Sigmoid colon (tissue), 6 donors: ENCODE measurements at regions not wholly inside any gene's neighbourhood (a gene's known extent, or its start where the extent isn't known, plus 50 kb on each side); places are given as distances from the start of the nearest gene placed in this dataset.

Experiments
- DNase-seq: peaks from one replicate; pipeline ENCODE4 v3.0.0-alpha.2; 2019
- H3K27ac ChIP-seq, 4 donors: fragments of 200-600 bp; sonication (generic); one replicate each; pipeline ENCODE4 v1.5.1; 2016 to 2019; ENCODE audit warnings: mild to moderate bottlenecking in 1 of 4
- H3K27me3 ChIP-seq, 3 donors: fragments of 200-600 bp; sonication (generic); one replicate each; pipeline ENCODE4 v1.5.1; 2019; ENCODE audit warnings: mild to moderate bottlenecking in 1 of 3
- H3K36me3 ChIP-seq, 4 donors: fragments of 200-600 bp; sonication (generic); one replicate each; pipeline ENCODE4 v1.5.1; 2016 to 2019
- H3K4me1 ChIP-seq, 4 donors: fragments of 200-600 bp; sonication (generic); one replicate each; pipeline ENCODE4 v1.5.1; 2017 to 2019
- H3K4me3 ChIP-seq, 4 donors: fragments of 200-600 bp; sonication (generic); one replicate each; pipeline ENCODE4 v1.5.1; 2017 to 2019; ENCODE audit warnings: mild to moderate bottlenecking in 2 of 4, moderate library complexity in 1 of 4
- H3K9me3 ChIP-seq, 4 donors: fragments of 200-600 bp in 3 of 4; sonication (generic) in 3 of 4; one replicate each; pipeline versions ENCODE4 v1.5.1 to v1.6.1; 2013 to 2019
- EP300 ChIP-seq, 4 donors: sonication (generic); formaldehyde crosslinking; IDR thresholded peaks; one replicate each; pipeline ENCODE4 v1.6.1; 2017; ENCODE audit warnings: antibody characterized with exemption in 4 of 4
- POLR2A ChIP-seq, 2 donors: fragments of 450-650 bp; IDR thresholded peaks; one replicate each; pipeline ENCODE4 v1.6.1; 2016; ENCODE audit warnings: antibody characterized with exemption in 2 of 2, mild to moderate bottlenecking in 2 of 2, moderate library complexity in 2 of 2
- POLR2AphosphoS5 ChIP-seq, 4 donors: sonication (generic); formaldehyde crosslinking; IDR thresholded peaks; one replicate each; pipeline ENCODE4 v1.6.1; 2017; ENCODE audit warnings: antibody characterized with exemption in 4 of 4
- WGBS, 2 donors: extraction: QIAGEN DNeasy Blood & Tissue Kit; methylation state at CpG; one replicate each; pipeline ENCODE4 v1.1.7; 2013; 5-methylcytosine and 5-hydroxymethylcytosine counted together
- intact Hi-C: fragments of 100-400 bp; cut with DNase I; formaldehyde crosslinking; loops from one replicate; pipeline ENCODE4 v1.15.1; 2023
- TF ChIP-seq, protein P1 (sequence below), 4 experiments: fragments of 450-650 bp in 3 of 4; fragments of 200-600 bp in 1 of 4; IDR thresholded peaks; one replicate each; pipeline ENCODE4 v1.5.1; 2016 to 2019; ENCODE audit warnings: antibody characterized with exemption in 4 of 4, mild to moderate bottlenecking in 3 of 4, moderate library complexity in 2 of 4
- donor health status: healthy with polysubstance abuse.
- donor health status: healthy.

DNA sequence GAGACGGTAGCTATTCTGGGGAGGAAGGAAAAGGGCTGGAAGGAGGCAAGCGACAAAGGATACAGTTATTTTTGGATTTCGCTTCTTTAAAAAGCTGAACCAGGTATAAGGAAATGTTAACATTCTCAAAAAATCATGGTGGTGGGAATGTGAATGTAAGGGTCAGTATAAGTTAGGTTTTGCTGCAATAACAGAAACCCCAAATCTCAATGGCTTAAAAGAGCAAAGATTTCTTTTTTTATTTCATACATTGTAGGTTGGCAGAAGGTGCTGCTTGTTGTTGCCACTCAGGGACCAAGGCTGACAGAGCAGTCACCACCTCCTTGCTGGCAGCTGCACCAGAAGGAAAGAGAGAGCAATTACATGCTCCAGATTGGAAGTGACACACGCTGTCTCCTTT lies 176.3 kb upstream of the LPP start:
- Histone ChIP-seq H3K4me1 (no peaks in the 10 kb centered on the region), H3K27me3 (no peaks in the 10 kb centered on the region), H3K27ac (no peak overlapping the region), H3K36me3 (no peaks in the 10 kb centered on the region), H3K4me3 (no peak overlapping the region), H3K9me3 (peaks cover 0 to 4% (median 0%) of the 10 kb centered on the region in 4 donors)
- no peak for TF ChIP-seq EP300 (IDR thresholded peaks at IDR 0.05)
- TF ChIP-seq POLR2AphosphoS5 (IDR thresholded peaks at IDR 0.05) = no peak
- TF ChIP-seq, protein P1, sequence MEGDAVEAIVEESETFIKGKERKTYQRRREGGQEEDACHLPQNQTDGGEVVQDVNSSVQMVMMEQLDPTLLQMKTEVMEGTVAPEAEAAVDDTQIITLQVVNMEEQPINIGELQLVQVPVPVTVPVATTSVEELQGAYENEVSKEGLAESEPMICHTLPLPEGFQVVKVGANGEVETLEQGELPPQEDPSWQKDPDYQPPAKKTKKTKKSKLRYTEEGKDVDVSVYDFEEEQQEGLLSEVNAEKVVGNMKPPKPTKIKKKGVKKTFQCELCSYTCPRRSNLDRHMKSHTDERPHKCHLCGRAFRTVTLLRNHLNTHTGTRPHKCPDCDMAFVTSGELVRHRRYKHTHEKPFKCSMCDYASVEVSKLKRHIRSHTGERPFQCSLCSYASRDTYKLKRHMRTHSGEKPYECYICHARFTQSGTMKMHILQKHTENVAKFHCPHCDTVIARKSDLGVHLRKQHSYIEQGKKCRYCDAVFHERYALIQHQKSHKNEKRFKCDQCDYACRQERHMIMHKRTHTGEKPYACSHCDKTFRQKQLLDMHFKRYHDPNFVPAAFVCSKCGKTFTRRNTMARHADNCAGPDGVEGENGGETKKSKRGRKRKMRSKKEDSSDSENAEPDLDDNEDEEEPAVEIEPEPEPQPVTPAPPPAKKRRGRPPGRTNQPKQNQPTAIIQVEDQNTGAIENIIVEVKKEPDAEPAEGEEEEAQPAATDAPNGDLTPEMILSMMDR (IDR thresholded peaks at IDR 0.05) = no peak
- TF ChIP-seq POLR2A (IDR thresholded peaks at IDR 0.05) = no peak
- 92 to 97% methylated on average over 4 of the region's 4 CpGs for WGBS, 2 donors
- DNase-seq = no peak
- intact Hi-C loops = no loop called here

DNA sequence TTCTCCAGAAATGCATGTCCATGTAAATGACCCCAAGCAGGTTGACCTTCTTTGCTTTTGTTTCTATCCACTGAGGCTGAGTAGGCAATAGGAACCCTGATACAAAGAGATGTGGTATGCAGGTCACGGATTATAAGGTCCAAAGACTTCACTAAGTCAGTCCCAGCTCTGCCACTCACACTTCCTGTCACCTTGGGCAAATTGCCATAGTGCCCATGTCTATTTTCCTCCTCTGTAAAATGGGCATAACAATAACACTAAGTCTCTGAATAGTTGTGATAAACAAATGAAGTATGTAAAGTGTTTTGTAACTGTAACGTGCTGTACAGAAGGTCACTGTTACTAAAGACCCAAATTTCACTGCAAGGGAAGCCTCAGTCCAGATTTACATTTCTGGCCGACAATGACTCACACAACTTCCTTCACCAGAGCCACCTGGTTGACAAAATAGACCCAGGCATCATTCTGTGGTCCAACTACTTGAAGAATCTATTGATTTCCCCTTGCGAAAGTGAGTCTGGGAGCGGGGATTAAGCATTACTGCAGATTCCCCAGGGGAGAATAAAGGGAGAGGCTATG lies 175.4 kb upstream of the LPP start:
- intact Hi-C loops = no loop called here
- H3K36me3 ChIP-seq = no peaks in the 10 kb centered on the region
- peaks cover 0 to 4% (median 0%) of the 10 kb centered on the region in 4 donors for H3K9me3 ChIP-seq
- no peak overlapping the region for H3K27ac ChIP-seq
- no peak overlapping the region for H3K4me3 ChIP-seq
- no peaks in the 10 kb centered on the region for H3K4me1 ChIP-seq
- 62 to 67% methylated on average over 5 of the region's 5 CpGs for WGBS, 2 donors
- H3K27me3 ChIP-seq = no peaks in the 10 kb centered on the region
- DNase-seq = no peak
- TF ChIP-seq EP300 (IDR thresholded peaks at IDR 0.05) (no peak), POLR2A (IDR thresholded peaks at IDR 0.05) (no peak), POLR2AphosphoS5 (IDR thresholded peaks at IDR 0.05) (no peak)
- TF ChIP-seq, protein P1 (IDR thresholded peaks at IDR 0.05) = no peak

DNA sequence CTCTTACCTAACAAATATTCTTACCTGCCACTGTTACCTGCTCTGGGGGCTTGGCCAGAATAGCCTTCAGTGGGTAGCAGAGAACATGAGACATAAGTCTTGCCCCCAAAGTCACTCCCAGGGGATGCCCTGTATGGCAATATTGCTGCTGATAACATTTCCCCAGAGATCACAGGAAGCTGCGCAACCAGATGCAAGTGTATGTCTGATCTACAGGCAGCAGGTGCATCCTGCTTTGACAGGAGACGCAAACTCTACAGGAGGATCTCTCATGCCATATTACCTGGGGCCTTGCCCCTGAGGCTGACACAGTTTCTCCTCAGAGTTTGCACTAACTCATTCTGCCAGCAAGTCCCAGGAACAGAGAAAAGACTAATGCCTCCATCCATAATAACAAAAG lies 174.4 kb upstream of the LPP start:
- Histone ChIP-seq H3K4me1 (no peaks in the 10 kb centered on the region), H3K9me3 (peaks cover 0 to 4% (median 0%) of the 10 kb centered on the region in 4 donors), H3K27me3 (no peaks in the 10 kb centered on the region), H3K36me3 (no peaks in the 10 kb centered on the region), H3K4me3 (no peak overlapping the region), H3K27ac (no peak overlapping the region)
- 47 to 90% methylated on average over 2 of the region's 2 CpGs for WGBS, 2 donors
- intact Hi-C loops = no loop called here
- no peak for DNase-seq
- no peak for TF ChIP-seq POLR2AphosphoS5 (IDR thresholded peaks at IDR 0.05)
- TF ChIP-seq, protein P1 (IDR thresholded peaks at IDR 0.05) = no peak
- TF ChIP-seq EP300 (IDR thresholded peaks at IDR 0.05) = no peak
- no peak for TF ChIP-seq POLR2A (IDR thresholded peaks at IDR 0.05)

DNA sequence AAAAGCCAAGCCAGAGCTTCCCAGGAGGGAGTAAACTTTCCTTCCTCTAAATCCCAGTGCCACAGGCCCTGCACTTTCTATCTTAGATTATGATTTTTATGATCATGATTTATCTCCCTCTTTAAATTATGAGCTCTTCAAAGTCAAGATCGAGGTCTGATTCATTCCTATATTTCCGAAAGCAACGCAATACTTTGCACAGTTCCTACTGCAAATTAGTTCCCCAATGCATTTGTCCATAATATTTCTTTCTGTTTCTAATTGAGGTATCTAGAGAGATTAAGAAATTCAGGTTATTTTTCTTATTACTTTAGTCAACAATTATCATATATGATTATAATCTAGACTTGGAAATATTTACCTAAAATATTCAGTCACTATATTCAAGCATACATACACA lies 173.1 kb upstream of the LPP start:
- H3K27me3 ChIP-seq = no peaks in the 10 kb centered on the region
- 78 to 83% methylated on average over 3 of the region's 3 CpGs for WGBS, 2 donors
- DNase-seq = no peak
- intact Hi-C loops = no loop called here
- no peaks in the 10 kb centered on the region for H3K36me3 ChIP-seq
- no peaks in the 10 kb centered on the region for H3K4me1 ChIP-seq
- peaks cover 0 to 4% (median 0%) of the 10 kb centered on the region in 4 donors for H3K9me3 ChIP-seq
- TF ChIP-seq POLR2AphosphoS5 (IDR thresholded peaks at IDR 0.05) = no peak
- TF ChIP-seq POLR2A (IDR thresholded peaks at IDR 0.05) = no peak
- TF ChIP-seq, protein P1 (IDR thresholded peaks at IDR 0.05) = no peak
- no peak for TF ChIP-seq EP300 (IDR thresholded peaks at IDR 0.05)
- no peak overlapping the region for H3K27ac ChIP-seq
- H3K4me3 ChIP-seq = no peak overlapping the region

DNA sequence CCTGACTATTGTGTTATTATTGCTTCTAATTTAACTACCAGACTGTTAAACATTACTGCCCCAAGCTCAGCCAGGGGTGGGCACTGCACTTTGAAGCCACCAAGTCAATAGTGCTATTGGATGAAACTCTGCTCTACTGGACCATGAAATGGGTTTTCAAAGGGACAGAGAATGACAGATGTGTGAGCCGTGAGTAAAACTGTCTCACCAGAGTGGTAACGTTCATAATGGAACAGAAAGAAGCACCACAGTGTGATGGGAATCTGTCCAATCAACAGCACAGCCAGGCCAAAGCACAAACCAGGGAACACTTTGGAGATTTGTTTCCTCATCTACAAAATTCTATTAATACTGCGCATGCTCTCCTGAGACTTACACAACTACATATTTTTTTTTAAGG lies 171.8 kb upstream of the LPP start:
- H3K27me3 ChIP-seq = no peaks in the 10 kb centered on the region
- WGBS, 2 donors = 72 to 91% methylated on average over 3 of the region's 3 CpGs
- peaks cover 0 to 4% (median 0%) of the 10 kb centered on the region in 4 donors for H3K9me3 ChIP-seq
- no peak overlapping the region for H3K4me3 ChIP-seq
- intact Hi-C loops = no loop called here
- no peaks in the 10 kb centered on the region for H3K36me3 ChIP-seq
- no peaks in the 10 kb centered on the region for H3K4me1 ChIP-seq
- no peak for TF ChIP-seq POLR2A (IDR thresholded peaks at IDR 0.05)
- TF ChIP-seq EP300 (IDR thresholded peaks at IDR 0.05) = no peak
- TF ChIP-seq, protein P1 (IDR thresholded peaks at IDR 0.05) = no peak
- no peak for TF ChIP-seq POLR2AphosphoS5 (IDR thresholded peaks at IDR 0.05)
- H3K27ac ChIP-seq = no peak overlapping the region
- DNase-seq = no peak
